NT2/D1 (cell line): ENCODE measurements at regions not wholly inside any gene's neighbourhood (a gene's known extent, or its start where the extent isn't known, plus 50 kb on each side); places are given as distances from the start of the nearest gene placed in this dataset.

Experiments used
- DNase-seq: peaks from one replicate; pipeline ENCODE4 v3.0.0-alpha.2; 2011; ENCODE audit warnings: low read depth, low spot score
- H3K27me3 ChIP-seq: 2 replicates; pipeline ENCODE4 v1.6.0; 2011; ENCODE audit warnings: mild to moderate bottlenecking; ENCODE audit not compliant: insufficient read length, insufficient read depth
- H3K36me3 ChIP-seq: 2 replicates; pipeline ENCODE4 v1.6.1; 2011; ENCODE audit warnings: mild to moderate bottlenecking, low read length, mixed read lengths; ENCODE audit not compliant: insufficient read depth, insufficient read length
- H3K4me1 ChIP-seq: 2 replicates; pipeline ENCODE4 v1.5.1; 2011; ENCODE audit not compliant: insufficient read depth, insufficient read length
- H3K4me3 ChIP-seq: 2 replicates; pipeline ENCODE4 v1.5.1; 2011; ENCODE audit warnings: low read depth; ENCODE audit not compliant: insufficient read length
- H3K9ac ChIP-seq: 2 replicates; pipeline ENCODE4 v1.6.0; 2011; ENCODE audit warnings: low read depth; ENCODE audit not compliant: insufficient read length
- H3K9me3 ChIP-seq: 2 replicates; pipeline ENCODE4 v1.5.1; 2011; ENCODE audit warnings: mild to moderate bottlenecking, low read length; ENCODE audit not compliant: insufficient read depth
- SUZ12 ChIP-seq: IDR thresholded peaks from 2 replicates; pipeline ENCODE4 v1.6.1; 2011; ENCODE audit not compliant: insufficient read length, insufficient read depth; ENCODE audit errors: extremely low read depth
- YY1 ChIP-seq: IDR thresholded peaks from 2 replicates; pipeline ENCODE4 v1.6.1; 2011; ENCODE audit not compliant: insufficient read length, insufficient read depth
- ZNF274 ChIP-seq: IDR thresholded peaks from 2 replicates; pipeline ENCODE4 v1.6.1; 2011; ENCODE audit warnings: mild to moderate bottlenecking, low read depth, low read length

GRCh38 chr3:22777834-22778233, 425.3 kb upstream of the UBE2E2 start:
- no peak for TF ChIP-seq YY1
- TF ChIP-seq SUZ12, result no peak
- no peak for TF ChIP-seq ZNF274
- Histone ChIP-seq H3K4me1 (no peaks in the 10 kb centered on the region), H3K4me3 (no peak overlapping the region), H3K9me3 (no peaks in the 10 kb centered on the region), H3K36me3 (no peaks in the 10 kb centered on the region), H3K9ac (no peak overlapping the region), H3K27me3 (no peaks in the 10 kb centered on the region)
- no peak for DNase-seq

- Histone ChIP-seq H3K9me3 (no peaks in the 10 kb centered on the region), H3K4me1 (no peaks in the 10 kb centered on the region), H3K4me3 (no peak overlapping the region), H3K9ac (no peak overlapping the region), H3K27me3 (no peaks in the 10 kb centered on the region), H3K36me3 (no peaks in the 10 kb centered on the region)
- no peak for DNase-seq
- TF ChIP-seq SUZ12, result no peak
These were observed 423.4 kb upstream of the UBE2E2 start for GRCh38 chr3:22779737-22780136.

GRCh38 chr3:22792533-22792932, 410.6 kb upstream of the UBE2E2 start:
- DNase-seq, result no peak
- no peaks in the 10 kb centered on the region for H3K9me3 ChIP-seq
- H3K4me1 ChIP-seq, result no peaks in the 10 kb centered on the region
- TF ChIP-seq SUZ12, result no peak
- no peak for TF ChIP-seq YY1
- TF ChIP-seq ZNF274, result no peak
- no peak overlapping the region for H3K9ac ChIP-seq
- no peaks in the 10 kb centered on the region for H3K27me3 ChIP-seq
- H3K4me3 ChIP-seq, result no peak overlapping the region
- no peaks in the 10 kb centered on the region for H3K36me3 ChIP-seq

- no peaks in the 10 kb centered on the region for H3K4me1 ChIP-seq
- H3K27me3 ChIP-seq, result no peaks in the 10 kb centered on the region
- no peaks in the 10 kb centered on the region for H3K36me3 ChIP-seq
- H3K4me3 ChIP-seq, result no peak overlapping the region
- H3K9me3 ChIP-seq, result peaks cover 12% of the 10 kb centered on the region
- TF ChIP-seq YY1 (no peak), ZNF274 (no peak), SUZ12 (no peak)
- DNase-seq, result no peak
- H3K9ac ChIP-seq, result no peak overlapping the region
These were observed 407.2 kb upstream of the UBE2E2 start for GRCh38 chr3:22795917-22796316.

- TF ChIP-seq ZNF274 (no peak), SUZ12 (no peak), YY1 (no peak)
- H3K4me3 ChIP-seq, result no peak overlapping the region
- no peaks in the 10 kb centered on the region for H3K27me3 ChIP-seq
- no peaks in the 10 kb centered on the region for H3K4me1 ChIP-seq
- DNase-seq, result no peak
- no peak overlapping the region for H3K9ac ChIP-seq
- no peaks in the 10 kb centered on the region for H3K36me3 ChIP-seq
- peaks cover 14% of the 10 kb centered on the region for H3K9me3 ChIP-seq
These were observed 404.7 kb upstream of the UBE2E2 start for GRCh38 chr3:22798461-22798860.

GRCh38 chr3:22819209-22819608, 383.9 kb upstream of the UBE2E2 start:
- Histone ChIP-seq H3K36me3 (no peaks in the 10 kb centered on the region), H3K4me1 (no peaks in the 10 kb centered on the region), H3K4me3 (no peak overlapping the region), H3K9ac (no peak overlapping the region), H3K27me3 (no peaks in the 10 kb centered on the region), H3K9me3 (peaks cover 12% of the 10 kb centered on the region; the same call in 1 of the 2 replicates)
- TF ChIP-seq SUZ12 (no peak), ZNF274 (no peak), YY1 (no peak)
- no peak for DNase-seq

GRCh38 chr3:22835041-22835440, 368.1 kb upstream of the UBE2E2 start:
- H3K4me3 ChIP-seq, result no peak overlapping the region
- no peaks in the 10 kb centered on the region for H3K4me1 ChIP-seq
- no peaks in the 10 kb centered on the region for H3K9me3 ChIP-seq
- no peak for DNase-seq
- H3K36me3 ChIP-seq, result no peaks in the 10 kb centered on the region
- H3K27me3 ChIP-seq, result no peaks in the 10 kb centered on the region
- no peak for TF ChIP-seq YY1
- no peak for TF ChIP-seq SUZ12
- no peak for TF ChIP-seq ZNF274
- no peak overlapping the region for H3K9ac ChIP-seq

- no peak overlapping the region for H3K9ac ChIP-seq
- H3K27me3 ChIP-seq, result no peaks in the 10 kb centered on the region
- no peaks in the 10 kb centered on the region for H3K4me1 ChIP-seq
- no peak for DNase-seq
- no peak overlapping the region for H3K4me3 ChIP-seq
- no peaks in the 10 kb centered on the region; the same call in 1 of the 2 replicates for H3K9me3 ChIP-seq
- TF ChIP-seq YY1, result no peak
- no peak for TF ChIP-seq SUZ12
- no peak for TF ChIP-seq ZNF274
- no peaks in the 10 kb centered on the region for H3K36me3 ChIP-seq
These were observed 367.0 kb upstream of the UBE2E2 start for GRCh38 chr3:22836131-22836530.
